Suprapubic skin (tissue), 4 donors: ENCODE measurements at regions not wholly inside any gene's neighbourhood (a gene's known extent, or its start where the extent isn't known, plus 50 kb on each side); places are given as distances from the start of the nearest gene placed in this dataset.
"Not testable (repeated sequence)": the region's sequence is repeated elsewhere in the genome, so short reads cannot be mapped to it uniquely, and the experiment has no call there.

Source experiments
- DNase-seq, 2 donors: peaks; one replicate each; pipeline ENCODE4 v3.0.0-alpha.2; 2019; ENCODE audit warnings: low spot score in 2 of 2
- H3K27ac ChIP-seq: fragments of 200-600 bp; sonication (generic); one replicate; pipeline ENCODE4 v1.5.1; 2019
- H3K27me3 ChIP-seq: fragments of 200-600 bp; sonication (generic); one replicate; pipeline ENCODE4 v1.5.1; 2019
- H3K36me3 ChIP-seq: fragments of 200-600 bp; sonication (generic); one replicate; pipeline ENCODE4 v1.5.1; 2019
- H3K4me1 ChIP-seq: fragments of 200-600 bp; sonication (generic); one replicate; pipeline ENCODE4 v1.5.1; 2019
- H3K4me3 ChIP-seq: fragments of 200-600 bp; sonication (generic); one replicate; pipeline ENCODE4 v1.5.1; 2019; ENCODE audit warnings: mild to moderate bottlenecking
- H3K9me3 ChIP-seq: fragments of 200-600 bp; sonication (generic); one replicate; pipeline ENCODE4 v1.5.1; 2019
- EP300 ChIP-seq: sonication (generic); formaldehyde crosslinking; IDR thresholded peaks from one replicate; pipeline ENCODE4 v1.6.1; 2017; ENCODE audit warnings: antibody characterized with exemption
- POLR2A ChIP-seq, 2 donors: fragments of 450-650 bp; IDR thresholded peaks; one replicate each; pipeline ENCODE4 v1.6.1; 2017; ENCODE audit warnings: antibody characterized with exemption in 2 of 2, mild to moderate bottlenecking in 2 of 2, moderate library complexity in 2 of 2
- POLR2AphosphoS5 ChIP-seq, 3 donors: sonication (generic); formaldehyde crosslinking; IDR thresholded peaks; one replicate each; pipeline ENCODE4 v1.6.1; 2017; ENCODE audit warnings: antibody characterized with exemption in 3 of 3
- WGBS: methylation state at CpG from one replicate; pipeline ENCODE4 v1.1.5; 2018; 5-methylcytosine and 5-hydroxymethylcytosine counted together
- TF ChIP-seq, protein P1 (sequence below), 2 donors: fragments of 200-600 bp in 1 of 2; fragments of 450-650 bp in 1 of 2; sonication (generic) in 1 of 2; IDR thresholded peaks; one replicate each; pipeline ENCODE4 v1.5.1; 2016 to 2019; ENCODE audit warnings: antibody characterized with exemption in 2 of 2, mild to moderate bottlenecking in 1 of 2, moderate library complexity in 1 of 2

DNA sequence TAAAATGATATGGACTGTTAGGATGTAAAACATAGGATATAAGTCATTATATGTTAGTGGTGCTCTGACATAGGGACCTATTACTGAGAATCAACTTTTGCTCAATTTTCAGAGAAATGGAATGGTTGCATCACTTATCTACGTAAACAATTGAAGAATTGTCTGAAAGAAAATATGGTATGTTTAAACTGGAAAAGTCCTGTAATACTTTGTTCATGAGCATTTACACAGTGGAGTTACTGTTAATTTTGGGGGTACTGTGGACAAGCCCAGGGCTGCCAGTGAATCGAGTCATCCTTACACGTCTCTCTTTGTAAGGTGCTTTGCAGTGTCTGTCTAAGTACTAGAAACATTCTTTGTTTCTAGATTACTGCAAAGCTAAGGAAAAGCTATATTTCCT, 152.0 kb downstream of the ZNF22 start:
- WGBS, result 82% methylated on average over 3 of the region's 3 CpGs
- Histone ChIP-seq H3K9me3 (no peaks in the 10 kb centered on the region), H3K27me3 (no peaks in the 10 kb centered on the region), H3K27ac (no peak overlapping the region), H3K36me3 (no peaks in the 10 kb centered on the region), H3K4me3 (no peak overlapping the region), H3K4me1 (no peaks in the 10 kb centered on the region)
- DNase-seq, result no peak
- TF ChIP-seq EP300 (no peak), POLR2A (IDR thresholded peaks at IDR 0.05) (no peak), POLR2AphosphoS5 (IDR thresholded peaks at IDR 0.05) (no peak)
- TF ChIP-seq, protein P1, sequence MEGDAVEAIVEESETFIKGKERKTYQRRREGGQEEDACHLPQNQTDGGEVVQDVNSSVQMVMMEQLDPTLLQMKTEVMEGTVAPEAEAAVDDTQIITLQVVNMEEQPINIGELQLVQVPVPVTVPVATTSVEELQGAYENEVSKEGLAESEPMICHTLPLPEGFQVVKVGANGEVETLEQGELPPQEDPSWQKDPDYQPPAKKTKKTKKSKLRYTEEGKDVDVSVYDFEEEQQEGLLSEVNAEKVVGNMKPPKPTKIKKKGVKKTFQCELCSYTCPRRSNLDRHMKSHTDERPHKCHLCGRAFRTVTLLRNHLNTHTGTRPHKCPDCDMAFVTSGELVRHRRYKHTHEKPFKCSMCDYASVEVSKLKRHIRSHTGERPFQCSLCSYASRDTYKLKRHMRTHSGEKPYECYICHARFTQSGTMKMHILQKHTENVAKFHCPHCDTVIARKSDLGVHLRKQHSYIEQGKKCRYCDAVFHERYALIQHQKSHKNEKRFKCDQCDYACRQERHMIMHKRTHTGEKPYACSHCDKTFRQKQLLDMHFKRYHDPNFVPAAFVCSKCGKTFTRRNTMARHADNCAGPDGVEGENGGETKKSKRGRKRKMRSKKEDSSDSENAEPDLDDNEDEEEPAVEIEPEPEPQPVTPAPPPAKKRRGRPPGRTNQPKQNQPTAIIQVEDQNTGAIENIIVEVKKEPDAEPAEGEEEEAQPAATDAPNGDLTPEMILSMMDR (IDR thresholded peaks at IDR 0.05), result no peak

DNA sequence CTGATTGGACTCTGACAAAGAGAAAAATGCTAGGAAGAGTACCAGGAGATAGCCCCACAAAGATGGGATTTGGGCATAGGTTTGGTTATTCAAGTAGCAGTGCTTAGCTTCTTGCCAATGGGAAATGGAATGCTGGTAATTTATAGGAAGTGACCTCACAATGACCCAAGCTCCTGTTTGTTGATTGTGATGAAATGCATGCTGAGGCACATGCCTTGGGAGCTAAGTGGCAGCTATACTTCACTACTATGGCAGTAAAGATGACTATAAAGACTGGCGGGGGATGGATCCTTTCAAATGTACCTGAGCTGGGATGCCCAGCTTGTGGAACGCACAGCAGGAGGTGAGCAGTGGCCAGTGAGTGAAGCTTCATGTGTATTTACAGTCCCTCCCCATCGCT, 153.8 kb downstream of the ZNF22 start:
- WGBS, result 60% methylated on average over 3 of the region's 3 CpGs
- TF ChIP-seq, protein P1 (IDR thresholded peaks at IDR 0.05), result no peak
- no peaks in the 10 kb centered on the region for H3K27me3 ChIP-seq

GRCh38 chr10:45155784-45156183, 155.1 kb downstream of the ZNF22 start:
- WGBS, result 83% methylated on average over 5 of the region's 5 CpGs
- Histone ChIP-seq H3K9me3 (no peaks in the 10 kb centered on the region), H3K4me1 (no peaks in the 10 kb centered on the region), H3K27me3 (no peaks in the 10 kb centered on the region), H3K27ac (no peak overlapping the region), H3K4me3 (no peak overlapping the region), H3K36me3 (no peaks in the 10 kb centered on the region)
- no peak for TF ChIP-seq POLR2AphosphoS5 (IDR thresholded peaks at IDR 0.05)
- no peak for TF ChIP-seq POLR2A (IDR thresholded peaks at IDR 0.05)
- TF ChIP-seq EP300, result no peak
- TF ChIP-seq, protein P1 (IDR thresholded peaks at IDR 0.05), result no peak
- DNase-seq, result no peak

More for the DNA sequence above, 153.8 kb downstream of the ZNF22 start:
- Histone ChIP-seq H3K27ac (no peak overlapping the region), H3K4me3 (no peak overlapping the region), H3K9me3 (no peaks in the 10 kb centered on the region), H3K36me3 (no peaks in the 10 kb centered on the region), H3K4me1 (no peaks in the 10 kb centered on the region)
- DNase-seq, result no peak

GRCh38 chr10:45160271-45160670, 155.1 kb downstream of the OR13A1 start:
- Histone ChIP-seq H3K9me3 (no peaks in the 10 kb centered on the region), H3K4me1 (no peaks in the 10 kb centered on the region), H3K27ac (no peak overlapping the region), H3K36me3 (no peaks in the 10 kb centered on the region), H3K4me3 (no peak overlapping the region), H3K27me3 (no peaks in the 10 kb centered on the region)
- TF ChIP-seq POLR2AphosphoS5 (IDR thresholded peaks at IDR 0.05), result no peak
- no peak for TF ChIP-seq POLR2A (IDR thresholded peaks at IDR 0.05)
- 36% methylated on average over 1 of the region's 1 CpG for WGBS
- no peak for DNase-seq

DNA sequence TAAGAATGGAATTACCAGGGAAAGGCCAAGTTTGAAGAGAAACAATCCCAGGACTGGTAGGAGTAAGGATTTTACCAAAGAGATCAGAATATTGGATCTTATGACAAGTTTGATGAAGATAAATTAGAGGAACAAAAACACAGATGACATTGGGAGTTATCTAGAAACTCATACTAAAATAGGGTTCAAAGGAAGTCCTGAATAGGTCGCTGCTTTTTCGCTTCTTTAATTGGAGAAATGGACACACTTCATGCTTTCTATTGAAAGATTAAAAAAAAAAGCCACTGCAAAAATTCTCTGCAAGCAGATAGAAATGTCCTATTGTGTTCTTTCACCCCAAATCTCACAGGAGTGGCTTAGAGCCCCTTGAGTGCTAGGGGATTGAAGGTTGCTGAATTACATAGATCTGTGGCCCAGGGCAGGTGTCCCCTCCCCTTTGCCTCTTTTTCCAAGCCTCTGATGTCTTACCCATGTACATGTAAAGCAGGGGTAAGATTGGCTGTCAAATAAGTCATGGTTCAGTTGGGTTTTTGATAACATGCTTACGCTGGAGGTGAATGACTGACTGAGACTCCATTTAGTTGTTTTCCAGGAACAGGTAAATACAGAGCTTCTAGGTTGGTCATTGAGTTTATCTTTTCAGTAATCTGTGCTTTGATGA, 152.0 kb downstream of the OR13A1 start:
- Histone ChIP-seq H3K9me3 (no peaks in the 10 kb centered on the region), H3K36me3 (no peaks in the 10 kb centered on the region), H3K4me1 (no peaks in the 10 kb centered on the region), H3K27me3 (no peaks in the 10 kb centered on the region), H3K4me3 (no peak overlapping the region), H3K27ac (no peak overlapping the region)
- no peak for DNase-seq
- WGBS, result 80% methylated on average over 3 of the region's 3 CpGs
- TF ChIP-seq, protein P1 (IDR thresholded peaks at IDR 0.05), result no peak
- TF ChIP-seq POLR2A (IDR thresholded peaks at IDR 0.05) (no peak), EP300 (no peak), POLR2AphosphoS5 (IDR thresholded peaks at IDR 0.05) (no peak)

DNA sequence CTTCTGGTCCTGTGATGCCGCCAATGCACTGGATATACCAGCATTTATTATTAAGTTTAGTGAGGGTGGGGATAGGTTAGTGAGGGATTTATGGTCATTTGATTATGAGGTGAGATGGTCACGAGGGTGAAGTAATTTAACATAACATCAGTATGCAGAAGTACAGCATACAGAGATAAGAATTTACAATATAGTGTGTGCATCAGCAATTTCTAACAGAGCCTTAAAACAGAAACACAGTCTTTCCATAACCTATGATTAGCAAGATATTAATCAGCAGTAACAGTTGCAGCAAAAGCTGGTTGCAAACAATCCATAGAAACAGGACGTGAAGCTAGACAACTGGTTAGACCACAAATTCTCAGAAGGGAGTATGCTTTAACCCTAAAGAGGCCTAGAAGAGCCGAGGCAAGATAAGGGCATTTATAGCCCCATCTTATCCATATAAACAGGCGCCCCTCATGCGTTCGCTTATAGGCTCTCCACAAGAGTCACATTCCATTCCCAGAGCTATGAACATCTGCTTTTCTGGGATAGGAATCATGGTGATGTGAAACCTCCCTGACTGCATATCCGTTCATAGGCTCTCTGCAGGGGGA, 139.8 kb downstream of the OR13A1 start:
- not testable (repeated sequence) for H3K27me3 ChIP-seq, H3K4me3 ChIP-seq, H3K4me1 ChIP-seq, H3K27ac ChIP-seq, H3K36me3 ChIP-seq, DNase-seq, H3K9me3 ChIP-seq
- 60% methylated on average over 8 of the region's 8 CpGs for WGBS
